Activated T-helper 2 cell treated with anti-CD3 and anti-CD28 coated beads, Interferon-gamma antibody, Interleukin-2, Interleukin-4, amounts not matched to agents 10 μg/mL and 5 μg/mL and 100 μg/mL, durations not matched to agents 14 hours and 24 hours and 36 hours (primary cell): ENCODE measurements at regions not wholly inside any gene's neighbourhood (a gene's known extent, or its start where the extent isn't known, plus 50 kb on each side); places are given as distances from the start of the nearest gene placed in this dataset.

Experiments
- DNase-seq: peaks from one replicate; pipeline ENCODE4 v3.0.0; 2021; ENCODE audit warnings: low spot score
- H3K27ac Mint-ChIP-seq: one replicate; pipeline ENCODE4 v1.8.0; 2021; ENCODE audit warnings: mixed read lengths
- H3K27me3 Mint-ChIP-seq: one replicate; pipeline ENCODE4 v1.8.0; 2021; ENCODE audit warnings: low read depth, mixed read lengths
- H3K36me3 Mint-ChIP-seq: one replicate; pipeline ENCODE4 v1.8.0; 2021; ENCODE audit warnings: low read depth, mixed read lengths
- H3K4me1 Mint-ChIP-seq: one replicate; pipeline ENCODE4 v1.8.0; 2021; ENCODE audit warnings: low read depth, mixed read lengths
- H3K4me3 Mint-ChIP-seq: one replicate; pipeline ENCODE4 v1.8.0; 2021; ENCODE audit warnings: low read depth, mild to moderate bottlenecking, moderate library complexity, mixed read lengths
- H3K9me3 Mint-ChIP-seq: one replicate; pipeline ENCODE4 v1.8.0; 2021; ENCODE audit warnings: mixed read lengths
- intact Hi-C: fragments of 100-400 bp; cut with micrococcal nuclease; formaldehyde crosslinking; loops from one replicate; pipeline ENCODE4 v1.15.1; 2023

- H3K4me1 Mint-ChIP-seq: peaks cover 17% of the 10 kb centered on the region
- H3K27ac Mint-ChIP-seq: no peak overlapping the region
- no peaks in the 10 kb centered on the region for H3K36me3 Mint-ChIP-seq
- peaks cover 43% of the 10 kb centered on the region for H3K27me3 Mint-ChIP-seq
- H3K9me3 Mint-ChIP-seq: no peaks in the 10 kb centered on the region
- DNase-seq: no peak
- intact Hi-C loops: loop anchor here (2.0 kb wide), 1 partner anchor 157 kb away; no protein-coding TSS in a partner anchor
- no peak overlapping the region for H3K4me3 Mint-ChIP-seq
Measured at GRCh38 chr3:107428051-107428858, 51.0 kb downstream of the CCDC54 start.

GRCh38 chr3:107429320-107430181, 52.3 kb downstream of the CCDC54 start:
- Mint-ChIP-seq H3K27ac (no peak overlapping the region), H3K27me3 (peaks cover 49% of the 10 kb centered on the region), H3K4me3 (peak overlapping the region; percentile 53), H3K36me3 (no peaks in the 10 kb centered on the region), H3K9me3 (no peaks in the 10 kb centered on the region), H3K4me1 (peaks cover 17% of the 10 kb centered on the region)
- intact Hi-C loops: loop anchor here (1.0 to 2.0 kb wide), 3 partner anchors 94 to 189 kb away; no protein-coding TSS in a partner anchor
- DNase-seq: peak; percentile 43

- H3K4me1 Mint-ChIP-seq: peaks cover 17% of the 10 kb centered on the region
- peak overlapping the region; percentile 38 for H3K27ac Mint-ChIP-seq
- H3K27me3 Mint-ChIP-seq: peaks cover 56% of the 10 kb centered on the region
- H3K9me3 Mint-ChIP-seq: no peaks in the 10 kb centered on the region
- peak overlapping the region; percentile 79 for H3K4me3 Mint-ChIP-seq
- no peak for DNase-seq
- intact Hi-C loops: loop anchor here (1.0 to 2.0 kb wide), 2 partner anchors 93 to 190 kb away; no protein-coding TSS in a partner anchor
- H3K36me3 Mint-ChIP-seq: no peaks in the 10 kb centered on the region
Measured at GRCh38 chr3:107430214-107430995, 53.2 kb downstream of the CCDC54 start.

- intact Hi-C loops: loop anchor here (1.0 to 2.0 kb wide), 2 partner anchors 92 to 190 kb away; no protein-coding TSS in a partner anchor
- no peaks in the 10 kb centered on the region for H3K36me3 Mint-ChIP-seq
- peak overlapping the region; percentile 38 for H3K27ac Mint-ChIP-seq
- H3K27me3 Mint-ChIP-seq: peaks cover 52% of the 10 kb centered on the region
- H3K9me3 Mint-ChIP-seq: no peaks in the 10 kb centered on the region
- H3K4me1 Mint-ChIP-seq: peaks cover 17% of the 10 kb centered on the region
- DNase-seq: peak; percentile 11
- peak overlapping the region; percentile 79 for H3K4me3 Mint-ChIP-seq
Measured at GRCh38 chr3:107430996-107431245, 53.7 kb downstream of the CCDC54 start.

- Mint-ChIP-seq H3K9me3 (no peaks in the 10 kb centered on the region), H3K36me3 (no peaks in the 10 kb centered on the region), H3K27me3 (peaks cover 48% of the 10 kb centered on the region), H3K4me1 (peaks cover 17% of the 10 kb centered on the region), H3K27ac (peak overlapping the region; percentile 77), H3K4me3 (peak overlapping the region; percentile 84)
- peak; percentile 23 for DNase-seq
- intact Hi-C loops: loop anchor here (2.0 kb wide), 1 partner anchor 191 kb away; no protein-coding TSS in a partner anchor
Measured at GRCh38 chr3:107431246-107432012, 54.2 kb downstream of the CCDC54 start.

GRCh38 chr3:107432013-107432515, 54.8 kb downstream of the CCDC54 start:
- H3K36me3 Mint-ChIP-seq: no peaks in the 10 kb centered on the region
- H3K4me3 Mint-ChIP-seq: peak overlapping the region; percentile 84
- H3K9me3 Mint-ChIP-seq: no peaks in the 10 kb centered on the region
- peaks cover 17% of the 10 kb centered on the region for H3K4me1 Mint-ChIP-seq
- H3K27ac Mint-ChIP-seq: peak overlapping the region; percentile 77
- intact Hi-C loops: no loop called here
- DNase-seq: no peak
- H3K27me3 Mint-ChIP-seq: peaks cover 46% of the 10 kb centered on the region

GRCh38 chr3:107432646-107433045, 55.4 kb downstream of the CCDC54 start:
- peaks cover 42% of the 10 kb centered on the region for H3K27me3 Mint-ChIP-seq
- H3K4me3 Mint-ChIP-seq: peak overlapping the region; percentile 30
- H3K27ac Mint-ChIP-seq: no peak overlapping the region
- intact Hi-C loops: no loop called here
- peaks cover 17% of the 10 kb centered on the region for H3K4me1 Mint-ChIP-seq
- no peaks in the 10 kb centered on the region for H3K36me3 Mint-ChIP-seq
- no peaks in the 10 kb centered on the region for H3K9me3 Mint-ChIP-seq
- no peak for DNase-seq

- no peak overlapping the region for H3K27ac Mint-ChIP-seq
- peaks cover 7% of the 10 kb centered on the region for H3K4me1 Mint-ChIP-seq
- H3K9me3 Mint-ChIP-seq: no peaks in the 10 kb centered on the region
- H3K4me3 Mint-ChIP-seq: no peak overlapping the region
- intact Hi-C loops: no loop called here
- H3K27me3 Mint-ChIP-seq: peaks cover 26% of the 10 kb centered on the region
- no peaks in the 10 kb centered on the region for H3K36me3 Mint-ChIP-seq
- no peak for DNase-seq
Measured at GRCh38 chr3:107436029-107436428, 58.8 kb downstream of the CCDC54 start.

- Mint-ChIP-seq H3K9me3 (no peaks in the 10 kb centered on the region), H3K4me3 (no peak overlapping the region), H3K36me3 (no peaks in the 10 kb centered on the region), H3K27ac (no peak overlapping the region), H3K4me1 (no peaks in the 10 kb centered on the region), H3K27me3 (peaks cover 19% of the 10 kb centered on the region)
- intact Hi-C loops: no loop called here
- DNase-seq: no peak
Measured at GRCh38 chr3:107438671-107439070, 61.4 kb downstream of the CCDC54 start.

- no peaks in the 10 kb centered on the region for H3K4me1 Mint-ChIP-seq
- no peaks in the 10 kb centered on the region for H3K36me3 Mint-ChIP-seq
- no peak overlapping the region for H3K27ac Mint-ChIP-seq
- no peak overlapping the region for H3K4me3 Mint-ChIP-seq
- peaks cover 10% of the 10 kb centered on the region for H3K27me3 Mint-ChIP-seq
- H3K9me3 Mint-ChIP-seq: no peaks in the 10 kb centered on the region
- intact Hi-C loops: no loop called here
- no peak for DNase-seq
Measured at GRCh38 chr3:107441617-107442016, 64.4 kb downstream of the CCDC54 start.

- no peak for DNase-seq
- Mint-ChIP-seq H3K4me1 (no peaks in the 10 kb centered on the region), H3K9me3 (no peaks in the 10 kb centered on the region), H3K27ac (no peak overlapping the region), H3K4me3 (no peak overlapping the region), H3K27me3 (peaks cover 6% of the 10 kb centered on the region), H3K36me3 (no peaks in the 10 kb centered on the region)
- intact Hi-C loops: no loop called here
Measured at GRCh38 chr3:107443461-107443860, 66.2 kb downstream of the CCDC54 start.

- Mint-ChIP-seq H3K27me3 (peaks cover 5% of the 10 kb centered on the region), H3K4me1 (no peaks in the 10 kb centered on the region), H3K36me3 (no peaks in the 10 kb centered on the region), H3K9me3 (no peaks in the 10 kb centered on the region), H3K4me3 (no peak overlapping the region), H3K27ac (no peak overlapping the region)
- DNase-seq: no peak
- intact Hi-C loops: no loop called here
Measured at GRCh38 chr3:107446706-107447105, 69.5 kb downstream of the CCDC54 start.
